Peyer's patch (tissue), 4 donors: ENCODE measurements at regions not wholly inside any gene's neighbourhood (a gene's known extent, or its start where the extent isn't known, plus 50 kb on each side); places are given as distances from the start of the nearest gene placed in this dataset.

Source experiments
- CTCF ChIP-seq, 6 experiments: fragments of 450-650 bp in 4 of 6; fragments of 200-600 bp in 2 of 6; sonication (generic) in 1 of 6; IDR thresholded peaks; one replicate each; pipeline ENCODE4 v1.5.1; 2017 to 2019; ENCODE audit warnings: antibody characterized with exemption in 6 of 6, mild to moderate bottlenecking in 3 of 6, moderate library complexity in 1 of 6
- POLR2A ChIP-seq, 2 donors: fragments of 450-650 bp; IDR thresholded peaks; one replicate each; pipeline ENCODE4 v1.5.1; 2017; ENCODE audit warnings: antibody characterized with exemption in 2 of 2, mild to moderate bottlenecking in 2 of 2, moderate library complexity in 2 of 2

- TF ChIP-seq CTCF (IDR thresholded peaks at IDR 0.05) (no peak), POLR2A (IDR thresholded peaks at IDR 0.05) (no peak)
Observed at GRCh38 chr7:45985902-45986301, 64.8 kb upstream of the IGFBP3 start.
